GM21786 (cell line): ENCODE measurements at regions not wholly inside any gene's neighbourhood (a gene's known extent, or its start where the extent isn't known, plus 50 kb on each side); places are given as distances from the start of the nearest gene placed in this dataset.

Experiments
- ATAC-seq: cut with Tn5 transposase; IDR thresholded peaks from one replicate; pipeline ENCODE4 v1.9.1; 2021; ENCODE audit not compliant: unreplicated experiment

- no peak for ATAC-seq
Observed at GRCh38 chr10:88023676-88024075, 160.3 kb downstream of the PTEN start.

GRCh38 chr10:88026031-88026430 lies 162.6 kb downstream of the PTEN start:
- no peak for ATAC-seq

- no peak for ATAC-seq
Observed at GRCh38 chr10:88027570-88027969, 164.1 kb downstream of the PTEN start.

- no peak for ATAC-seq
Observed at GRCh38 chr10:88028072-88028471, 164.6 kb downstream of the PTEN start.

GRCh38 chr10:88028654-88029053 lies 165.2 kb downstream of the PTEN start:
- no peak for ATAC-seq

GRCh38 chr10:88032566-88032965 lies 169.1 kb downstream of the PTEN start:
- ATAC-seq = no peak

GRCh38 chr10:88033385-88033784 lies 170.0 kb downstream of the PTEN start:
- no peak for ATAC-seq

GRCh38 chr10:88033793-88034192 lies 170.4 kb downstream of the PTEN start:
- no peak for ATAC-seq

GRCh38 chr10:88036126-88036525 lies 172.7 kb downstream of the PTEN start:
- no peak for ATAC-seq

GRCh38 chr10:88037623-88038022 lies 174.2 kb downstream of the PTEN start:
- ATAC-seq = no peak

GRCh38 chr10:88038268-88038667 lies 174.8 kb downstream of the PTEN start:
- no peak for ATAC-seq

GRCh38 chr10:88039496-88040200 lies 176.2 kb downstream of the PTEN start:
- no peak for ATAC-seq

- ATAC-seq = no peak
Observed at GRCh38 chr10:88041243-88042159, 178.1 kb downstream of the PTEN start.

- no peak for ATAC-seq
Observed at GRCh38 chr10:88042160-88043100, 179.0 kb downstream of the PTEN start.

- no peak for ATAC-seq
Observed at GRCh38 chr10:88045096-88045495, 181.7 kb downstream of the PTEN start.

- ATAC-seq = no peak
Observed at GRCh38 chr10:88045656-88046415, 182.4 kb downstream of the PTEN start.

- ATAC-seq = no peak
Observed at GRCh38 chr10:88047579-88047978, 184.2 kb downstream of the PTEN start.

- no peak for ATAC-seq
Observed at GRCh38 chr10:88048312-88048711, 184.9 kb downstream of the PTEN start.

- no peak for ATAC-seq
Observed at GRCh38 chr10:88049204-88049603, 185.8 kb downstream of the PTEN start.

- no peak for ATAC-seq
Observed at GRCh38 chr10:88057720-88058119, 194.3 kb downstream of the PTEN start.
